M059J (cell line): ENCODE measurements at regions not wholly inside any gene's neighbourhood (a gene's known extent, or its start where the extent isn't known, plus 50 kb on each side); places are given as distances from the start of the nearest gene placed in this dataset.

Experiments
- DNase-seq: peaks from one replicate; pipeline ENCODE4 v3.0.0-alpha.2; 2012; ENCODE audit warnings: low read depth

DNA sequence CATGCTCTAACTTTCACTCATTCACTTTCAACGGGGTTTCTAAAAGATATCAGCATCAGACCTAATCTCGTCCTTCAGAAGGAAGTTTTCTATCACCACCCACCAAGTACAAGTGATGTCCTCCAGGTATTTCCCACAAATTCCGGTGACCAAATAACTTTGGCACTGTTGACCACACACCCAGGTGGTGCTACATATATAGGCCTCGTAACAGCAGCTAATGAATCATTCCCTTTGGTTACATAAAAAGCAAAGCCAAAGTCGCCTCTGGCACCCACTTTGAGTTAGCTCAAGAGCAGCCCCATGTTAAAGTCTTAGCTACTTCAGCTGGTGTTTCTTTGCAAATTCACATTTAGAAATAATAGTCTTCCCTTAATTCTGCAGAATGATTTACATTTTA lies 138.2 kb upstream of the OSR1 start:
- peak; percentile 40 for DNase-seq

DNA sequence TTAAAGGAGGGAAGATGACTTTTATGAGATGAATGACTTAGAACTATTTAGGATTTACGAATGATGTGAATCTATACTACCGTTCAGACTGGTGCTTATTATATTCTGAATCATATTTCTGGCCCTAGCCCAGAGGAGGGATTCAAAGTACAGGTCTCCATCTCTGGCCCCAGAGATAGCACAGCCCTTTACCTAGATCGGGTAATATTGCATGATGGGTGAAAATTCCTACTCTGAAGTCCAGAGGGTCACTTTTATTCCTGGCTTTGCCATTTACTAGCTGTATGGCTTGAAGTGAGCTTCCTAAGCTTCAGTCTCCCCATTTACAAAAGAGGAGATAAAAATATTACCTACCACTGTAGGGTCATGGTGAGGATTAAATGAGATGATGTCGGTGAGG lies 135.8 kb upstream of the OSR1 start:
- no peak for DNase-seq

DNA sequence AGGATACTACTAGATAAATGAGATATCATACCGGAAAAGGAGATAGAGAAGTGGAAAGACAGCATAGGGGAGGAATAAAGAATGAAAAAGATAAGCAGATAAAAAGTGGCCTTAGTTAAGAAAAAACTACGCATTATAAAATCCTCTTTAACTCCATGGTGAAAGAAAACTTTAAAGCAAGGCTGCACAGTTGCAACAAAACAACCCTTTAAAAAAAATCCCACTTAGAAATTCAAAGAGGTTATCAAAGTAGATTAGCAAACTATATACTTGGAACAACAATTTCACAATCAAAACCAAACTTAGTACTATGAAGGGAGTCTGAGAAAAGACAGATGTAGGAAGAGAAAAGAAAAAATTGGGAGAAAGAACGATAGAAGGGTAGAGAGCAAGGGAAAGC lies 133.4 kb upstream of the OSR1 start:
- DNase-seq, result no peak

DNA sequence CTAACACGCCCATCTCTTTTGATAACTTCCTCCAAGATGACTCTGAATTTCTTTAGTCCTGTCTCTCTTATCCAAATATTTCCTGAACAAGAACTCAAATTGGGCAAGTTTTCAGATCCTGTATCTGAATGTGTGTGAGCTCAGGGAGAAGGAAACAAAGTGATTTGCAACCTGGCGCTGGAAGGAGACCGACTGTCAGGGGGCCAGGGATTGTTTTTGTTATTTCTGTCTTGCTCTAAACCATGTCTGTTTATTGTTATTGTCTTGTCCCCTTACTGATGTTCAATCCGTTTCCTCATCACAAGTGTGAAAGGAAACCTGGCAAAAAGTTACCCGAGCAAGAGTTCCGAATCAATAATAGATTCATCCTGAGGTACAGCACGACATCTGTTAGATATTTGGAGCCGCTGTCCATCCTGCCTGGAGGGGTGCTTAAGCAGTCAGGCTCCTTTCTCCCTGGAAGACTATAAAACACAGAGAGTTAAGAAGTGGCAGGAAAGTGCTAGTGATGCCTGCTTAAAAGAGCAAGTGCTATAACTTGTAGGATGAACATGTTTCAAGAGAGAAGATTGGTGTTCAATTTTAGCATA lies 132.5 kb upstream of the OSR1 start:
- DNase-seq, result no peak

DNA sequence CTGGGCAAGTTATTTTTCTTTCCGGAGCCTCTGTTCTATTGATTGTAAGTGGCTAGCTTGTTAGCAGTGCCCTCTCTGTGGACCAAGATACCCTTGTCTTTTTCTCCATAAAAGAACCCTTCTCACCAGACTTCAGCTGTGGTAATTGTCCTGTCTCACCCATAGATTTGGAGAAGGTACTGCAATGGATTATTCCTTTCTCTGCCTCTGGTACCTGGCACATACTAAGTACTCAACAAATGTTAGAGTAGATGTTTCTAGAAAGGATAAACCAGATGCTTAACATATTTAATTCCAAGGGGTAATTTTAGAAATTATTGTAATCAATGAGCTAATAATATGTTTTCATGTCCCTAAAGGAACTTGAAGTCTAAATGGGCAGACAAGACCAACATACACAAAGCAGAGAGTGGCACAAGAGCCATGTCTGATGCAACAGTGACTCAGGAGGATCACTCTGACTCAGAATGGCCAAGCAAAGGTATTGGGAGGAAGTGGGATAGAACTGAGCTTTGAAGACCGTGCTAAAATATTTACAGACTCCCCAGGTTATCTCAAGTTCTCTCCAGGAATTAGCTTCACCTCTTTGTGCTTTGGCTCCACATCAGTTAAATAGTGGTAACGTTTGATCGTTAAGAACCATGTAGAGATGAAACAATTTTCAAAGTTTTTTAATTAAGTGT lies 129.7 kb upstream of the OSR1 start:
- DNase-seq, result peak; percentile 83

DNA sequence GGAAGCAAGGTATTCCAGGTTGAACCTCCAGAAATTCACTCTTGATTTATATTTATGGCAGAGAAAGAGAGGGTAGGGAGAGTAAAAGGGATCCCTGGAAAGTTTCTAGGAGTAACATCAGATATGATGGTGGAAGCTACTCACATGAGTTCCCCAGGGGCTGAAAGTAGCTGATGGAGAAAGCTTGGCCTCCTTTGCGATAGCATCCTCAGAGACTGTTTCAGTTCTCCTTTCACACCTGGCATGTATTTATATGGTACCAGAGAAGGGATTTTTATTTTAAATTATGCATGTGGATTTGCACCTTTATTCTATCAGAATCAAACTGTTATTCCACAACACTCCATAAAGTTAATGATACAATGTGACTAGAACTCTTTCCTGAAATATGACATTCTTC lies 126.3 kb upstream of the OSR1 start:
- DNase-seq, result no peak

DNA sequence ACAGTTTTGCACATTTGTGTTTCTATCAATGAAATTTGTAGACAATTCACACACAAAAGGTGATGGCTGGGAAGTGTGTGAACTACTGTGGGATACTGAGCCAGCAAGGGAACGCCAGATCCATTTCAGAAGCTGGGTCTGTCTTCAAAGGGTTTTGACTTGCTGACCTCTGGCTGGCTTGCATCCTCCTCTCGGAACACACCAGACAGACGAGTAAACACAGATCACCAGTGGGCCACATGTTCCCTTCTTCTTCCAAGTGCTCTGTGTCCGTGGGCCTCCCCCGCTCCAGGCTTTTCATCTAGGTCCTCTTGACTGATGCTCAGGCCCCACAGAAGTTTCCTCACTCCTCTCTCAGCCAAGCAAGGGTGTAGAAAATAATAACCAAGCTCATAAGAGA lies 122.2 kb upstream of the OSR1 start:
- no peak for DNase-seq

DNA sequence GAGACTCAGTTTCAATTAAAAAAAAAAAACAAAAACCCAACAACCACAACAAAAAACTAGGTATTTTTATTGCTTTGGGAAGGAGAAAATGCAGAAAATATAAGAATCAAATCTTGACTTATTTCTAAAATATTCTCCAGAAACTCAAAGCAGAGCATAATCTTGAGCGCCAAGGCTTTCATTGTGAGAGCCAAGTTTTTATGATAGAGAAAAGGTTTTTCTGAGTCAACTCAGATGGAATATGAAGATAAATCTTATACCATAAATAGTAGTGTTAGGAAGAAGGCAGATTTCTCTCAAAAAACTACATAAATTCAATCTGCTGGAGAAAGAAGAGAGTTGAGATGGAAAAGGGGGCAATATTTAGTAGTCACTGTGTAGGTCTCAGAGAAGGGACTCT lies 121.2 kb upstream of the OSR1 start:
- no peak for DNase-seq

DNA sequence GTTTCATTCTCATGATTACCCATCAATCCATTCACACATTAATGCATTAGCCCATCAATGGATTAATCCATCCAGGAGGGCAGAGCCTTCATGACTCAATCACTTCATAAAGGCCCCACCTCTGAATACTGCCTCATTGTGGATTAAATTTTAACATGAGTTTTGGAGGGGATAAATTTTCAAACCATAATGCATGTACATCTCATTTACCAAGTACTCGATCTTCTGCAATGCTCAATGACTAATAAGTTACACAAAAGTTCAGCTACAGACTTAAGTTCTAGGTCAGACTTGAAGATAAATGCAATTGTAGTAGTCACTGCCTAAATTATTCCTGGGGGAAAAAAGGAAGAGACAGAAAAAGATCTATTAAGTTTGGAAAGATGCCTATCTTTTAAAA lies 120.0 kb upstream of the OSR1 start:
- DNase-seq, result no peak

DNA sequence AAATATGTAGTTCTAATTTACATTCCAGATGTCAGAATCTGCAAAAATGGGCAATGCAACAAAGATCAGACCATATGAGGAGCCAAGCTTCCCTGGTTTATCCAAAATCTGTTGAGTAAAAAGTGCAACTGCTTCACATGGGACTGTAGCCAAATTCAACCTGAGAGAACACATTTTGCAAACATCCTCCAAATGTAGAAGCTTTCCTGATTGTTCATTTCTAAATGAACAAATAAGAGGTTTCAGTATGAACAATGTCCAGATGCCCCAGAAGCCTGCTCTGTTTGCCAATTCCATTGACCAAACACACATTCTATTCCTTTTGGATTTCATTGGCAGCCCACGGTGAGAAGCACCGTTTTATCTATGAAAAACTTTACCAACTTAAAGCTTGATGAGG lies 117.9 kb upstream of the OSR1 start:
- DNase-seq, result no peak

DNA sequence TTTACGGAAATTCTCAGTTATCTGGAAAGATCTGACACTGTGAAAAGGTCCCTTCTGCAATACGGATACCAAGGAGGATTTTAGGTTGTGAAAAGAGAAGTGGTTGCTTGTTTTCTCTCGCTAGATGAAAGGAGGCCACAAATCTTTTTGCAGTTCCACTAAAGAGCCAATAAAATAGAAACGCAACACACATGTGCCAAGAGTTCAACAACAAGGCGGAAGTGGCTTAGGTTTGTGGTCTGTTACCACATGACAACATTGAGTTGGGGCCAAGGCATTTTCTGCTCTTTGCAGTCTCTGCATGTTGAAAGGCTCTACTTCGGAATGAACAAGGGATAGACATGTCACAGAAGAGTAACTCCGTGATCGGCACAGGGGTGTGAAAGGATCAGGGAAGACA lies 115.7 kb upstream of the OSR1 start:
- DNase-seq, result peak; percentile 85

DNA sequence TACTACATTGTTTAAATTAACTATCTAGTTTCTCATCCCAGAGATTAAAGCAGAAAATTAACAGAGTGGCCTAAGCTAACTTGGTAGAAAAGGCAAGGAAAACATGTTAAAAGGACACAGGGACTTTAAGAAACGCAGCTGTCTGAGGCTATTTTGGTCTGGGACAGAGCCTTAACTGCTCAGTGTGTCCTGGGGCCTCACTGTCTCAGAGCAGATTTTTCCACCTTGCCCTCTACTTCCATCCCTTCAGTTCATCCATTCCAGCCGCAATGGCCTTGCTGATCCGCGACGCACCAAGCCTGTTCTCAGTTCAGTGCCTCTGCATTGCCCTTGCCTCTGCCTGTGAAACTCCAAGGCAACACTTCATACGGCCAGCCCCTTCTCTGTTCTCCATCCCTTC lies 114.9 kb upstream of the OSR1 start:
- no peak for DNase-seq

DNA sequence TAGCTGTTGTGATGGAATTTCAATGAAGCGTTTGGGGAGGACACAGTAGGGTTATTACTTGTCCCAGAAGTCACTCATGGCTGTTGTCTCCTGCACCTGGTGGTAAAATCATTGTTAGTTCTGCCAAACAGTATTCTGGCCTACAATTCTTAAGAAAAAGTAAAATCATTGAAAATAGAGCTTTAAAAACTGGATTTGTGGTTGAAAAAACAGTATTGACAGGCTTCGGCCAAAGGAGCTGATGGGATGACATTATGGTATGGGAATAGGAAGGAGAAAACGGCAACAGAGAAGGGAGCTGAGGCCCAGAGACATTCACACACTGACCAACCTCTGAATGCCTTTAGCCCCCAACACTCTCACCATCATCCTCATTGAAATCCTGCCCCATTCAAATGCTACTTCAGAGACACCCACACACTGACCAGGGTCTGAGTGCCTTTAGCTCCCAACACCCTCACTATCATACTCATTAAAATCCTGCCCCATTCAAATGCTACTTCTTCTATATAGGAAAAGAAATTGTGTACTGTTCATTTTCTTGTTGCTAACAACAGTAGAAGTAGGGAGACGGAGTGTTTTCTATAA lies 114.1 kb upstream of the OSR1 start:
- no peak for DNase-seq

DNA sequence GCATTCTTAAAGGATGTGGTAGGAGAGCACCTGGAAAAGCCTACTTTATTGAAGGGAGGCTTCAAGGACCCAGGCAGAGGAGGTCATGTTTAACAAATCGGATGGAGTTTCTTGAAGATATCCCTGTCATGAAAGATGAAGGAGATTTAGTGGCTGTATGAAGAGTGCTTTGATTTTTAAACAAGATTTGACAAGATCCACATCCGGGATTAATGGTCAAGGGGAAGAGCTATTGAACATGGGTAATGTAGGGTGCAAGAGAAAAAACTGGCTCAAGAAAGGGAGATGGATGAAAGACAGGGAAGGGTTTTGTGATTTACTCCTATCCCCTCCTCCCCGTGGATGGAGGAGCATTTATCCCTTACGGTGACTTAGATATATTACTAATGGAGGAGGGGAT lies 113.1 kb upstream of the OSR1 start:
- no peak for DNase-seq

DNA sequence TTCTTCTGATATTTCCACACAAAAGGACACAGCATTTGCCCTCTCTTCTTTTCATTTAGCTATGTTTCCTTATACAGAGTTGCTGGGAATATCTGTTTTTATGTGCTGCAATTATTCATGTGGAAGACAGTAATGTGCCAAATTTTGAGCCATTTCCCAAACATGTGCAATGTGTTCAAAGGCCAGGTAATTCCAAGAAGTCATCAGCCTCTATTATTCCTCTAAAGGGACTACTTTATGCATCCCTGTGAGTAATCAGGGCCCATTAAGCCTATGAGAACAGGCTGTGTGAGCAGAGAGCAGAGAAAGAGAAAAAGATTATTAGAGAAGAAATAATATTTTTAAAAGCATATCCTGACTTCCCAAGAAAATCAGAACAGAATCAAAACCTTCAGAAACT lies 107.6 kb upstream of the OSR1 start:
- no peak for DNase-seq

DNA sequence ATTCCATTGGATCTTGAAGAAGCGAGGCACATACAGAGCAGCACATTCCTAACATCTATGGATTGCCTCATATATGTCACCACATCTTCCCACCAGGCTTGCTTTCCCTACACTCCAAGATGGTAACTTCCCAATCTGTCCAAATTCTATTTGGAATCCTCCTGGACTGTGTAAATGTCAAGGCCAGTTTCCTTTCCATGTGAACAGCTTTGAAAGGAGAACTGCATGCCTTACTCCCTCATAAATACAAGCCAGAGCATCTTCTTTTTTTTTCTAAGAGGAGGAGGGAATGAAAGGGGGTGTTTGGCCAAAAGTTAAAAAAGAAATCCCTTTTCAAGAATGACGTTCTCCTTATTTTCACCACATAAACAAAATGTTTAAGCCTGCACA lies 103.8 kb upstream of the OSR1 start:
- DNase-seq, result no peak

DNA sequence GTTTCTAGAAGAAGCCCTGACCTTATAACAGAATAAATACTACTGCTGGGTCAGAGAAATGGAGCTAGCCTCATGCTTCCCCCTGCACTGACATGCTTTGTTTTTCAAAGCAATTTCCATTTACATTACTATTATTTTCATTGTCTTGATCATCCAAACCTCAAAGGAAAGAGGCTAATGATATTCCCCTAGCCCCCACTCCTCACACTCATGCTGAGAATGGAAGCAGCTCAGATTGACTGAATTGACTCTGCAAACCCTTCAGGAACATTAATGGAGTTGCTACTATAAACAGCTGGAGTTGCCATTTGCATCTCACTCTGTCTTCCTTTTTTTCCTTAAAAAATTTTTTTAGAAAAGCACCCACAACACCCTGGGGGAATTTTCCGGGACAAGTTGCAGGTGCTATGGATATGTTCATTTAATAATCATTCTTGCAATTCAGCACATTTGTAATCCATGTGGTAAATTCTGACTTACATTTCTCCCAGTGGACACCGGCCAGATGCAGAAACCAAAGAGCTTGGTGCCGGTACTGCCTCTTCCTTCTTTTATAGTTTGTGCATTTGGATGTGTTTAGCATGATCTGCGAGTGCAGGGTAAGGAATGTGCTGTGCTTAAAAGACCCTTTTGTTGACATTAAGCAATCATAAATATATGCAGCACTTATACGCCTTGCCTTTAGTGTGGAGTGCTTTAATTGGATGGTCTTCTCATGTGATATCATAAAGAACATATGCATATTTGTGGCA lies 103.3 kb upstream of the OSR1 start:
- DNase-seq, result no peak

DNA sequence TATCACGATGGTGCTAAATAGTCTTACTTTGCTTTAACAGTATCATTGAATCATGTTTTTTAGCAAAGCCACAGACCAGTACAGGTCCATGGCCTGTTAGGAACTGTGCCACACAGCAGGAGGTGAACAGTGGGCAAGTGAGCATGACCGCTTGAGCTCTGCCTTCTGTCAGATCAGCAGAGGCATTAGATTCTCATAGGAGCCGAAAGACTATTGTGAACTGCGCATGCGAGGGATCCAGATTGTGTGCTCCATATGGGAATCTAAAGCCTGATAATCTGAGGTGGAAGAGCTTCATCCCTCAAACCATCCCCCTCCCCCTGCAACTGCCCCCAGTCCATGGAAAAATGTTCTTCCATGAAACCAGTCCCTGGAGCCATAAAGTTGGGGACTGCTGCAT lies 102.3 kb upstream of the OSR1 start:
- no peak for DNase-seq

DNA sequence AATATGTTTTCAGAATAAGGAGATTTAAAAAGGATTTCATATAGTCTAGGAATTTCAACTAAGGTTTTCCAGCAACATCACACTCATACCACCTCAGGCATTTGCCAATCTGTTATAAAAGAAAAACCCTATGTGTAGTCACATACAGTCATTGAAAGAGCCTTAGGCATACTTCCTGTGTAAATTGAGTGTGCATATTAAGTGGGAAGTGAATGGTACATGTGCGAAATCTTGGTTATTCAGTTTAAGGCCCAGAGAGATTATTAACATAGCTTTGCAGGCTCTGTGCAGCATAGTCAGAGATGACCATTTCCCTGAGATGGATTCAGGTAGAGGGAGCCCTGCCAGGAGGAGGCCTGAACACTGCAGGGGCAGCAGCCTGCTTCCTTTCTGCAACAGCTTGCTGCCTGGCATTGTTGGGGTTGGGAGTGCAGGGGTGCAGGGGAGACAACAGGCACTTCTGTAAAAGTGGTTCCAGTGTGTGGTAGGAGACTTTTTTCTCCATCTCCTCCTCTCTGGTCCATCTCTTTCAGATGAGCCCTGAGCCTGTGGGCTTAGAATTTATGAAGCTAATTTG lies 100.1 kb upstream of the OSR1 start:
- DNase-seq, result no peak

DNA sequence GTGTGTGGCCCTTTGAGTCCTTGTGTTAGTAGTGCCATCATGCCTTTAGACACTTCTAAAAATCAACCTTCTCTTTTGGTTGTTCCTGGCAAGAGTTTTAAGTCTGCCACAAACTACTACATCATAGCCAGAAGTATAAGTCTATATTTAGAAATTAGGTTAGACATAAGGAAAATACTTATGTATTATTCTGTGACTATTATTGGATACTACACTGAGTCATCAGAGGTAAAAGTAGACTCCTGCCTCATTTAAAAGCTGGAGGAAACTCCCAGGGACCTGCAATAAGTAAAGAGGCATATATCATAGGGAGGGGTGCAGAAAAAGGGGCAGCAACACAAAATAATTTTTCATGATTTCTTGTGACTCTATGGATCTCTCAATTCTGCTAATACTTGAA lies 99.4 kb upstream of the OSR1 start:
- DNase-seq, result no peak

DNA sequence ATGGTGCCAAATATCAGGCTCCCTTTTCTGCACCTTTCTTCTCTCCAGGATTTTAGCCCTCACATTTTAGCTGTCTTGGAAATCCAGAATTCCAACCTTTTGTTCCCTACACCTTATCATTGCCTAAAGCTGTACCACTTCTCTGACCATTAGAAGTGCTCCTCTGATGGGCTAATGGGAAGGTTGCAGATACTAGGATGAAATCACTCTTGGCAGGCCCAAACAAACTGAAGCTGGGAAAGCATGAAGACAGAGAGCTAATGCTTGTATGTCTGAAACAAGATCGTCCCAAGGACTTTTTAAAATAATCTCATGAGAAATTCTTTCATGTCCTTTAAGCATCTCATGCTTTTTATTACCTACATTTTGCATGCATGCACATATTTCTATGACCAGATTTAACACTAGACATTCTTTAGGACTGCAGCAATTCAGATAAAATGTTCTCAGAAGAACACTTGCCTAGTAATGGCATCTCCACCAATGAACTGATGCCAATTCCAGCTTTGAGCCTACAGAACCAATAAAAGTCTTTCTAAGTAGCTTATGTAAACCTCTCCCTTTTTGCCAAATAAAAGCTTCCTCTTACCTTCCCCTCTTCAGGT lies 98.4 kb upstream of the OSR1 start:
- DNase-seq, result no peak

DNA sequence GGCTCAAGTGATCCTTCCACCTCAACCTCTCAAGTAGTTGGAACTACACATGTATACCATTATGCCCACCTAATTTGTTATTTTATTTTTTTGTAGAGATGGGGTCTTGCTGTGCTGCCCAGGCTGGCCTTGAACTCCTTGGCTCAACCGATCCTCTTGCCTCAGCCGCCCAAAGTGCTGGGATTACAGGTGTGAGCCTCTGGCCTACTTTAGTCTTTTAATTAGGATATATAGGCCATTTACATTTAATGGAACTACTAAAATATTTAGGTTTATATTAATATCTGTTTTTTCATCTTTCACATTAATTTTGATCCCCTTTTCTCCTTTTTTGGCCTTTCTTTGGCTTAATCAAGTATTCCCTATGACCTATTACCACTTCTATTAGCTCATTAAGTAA lies 95.7 kb upstream of the OSR1 start:
- DNase-seq, result no peak
